ENCODE measurements at regions not wholly inside any gene's neighbourhood (a gene's known extent, or its start where the extent isn't known, plus 50 kb on each side); places are given as distances from the start of the nearest gene placed in this dataset.

DNA sequence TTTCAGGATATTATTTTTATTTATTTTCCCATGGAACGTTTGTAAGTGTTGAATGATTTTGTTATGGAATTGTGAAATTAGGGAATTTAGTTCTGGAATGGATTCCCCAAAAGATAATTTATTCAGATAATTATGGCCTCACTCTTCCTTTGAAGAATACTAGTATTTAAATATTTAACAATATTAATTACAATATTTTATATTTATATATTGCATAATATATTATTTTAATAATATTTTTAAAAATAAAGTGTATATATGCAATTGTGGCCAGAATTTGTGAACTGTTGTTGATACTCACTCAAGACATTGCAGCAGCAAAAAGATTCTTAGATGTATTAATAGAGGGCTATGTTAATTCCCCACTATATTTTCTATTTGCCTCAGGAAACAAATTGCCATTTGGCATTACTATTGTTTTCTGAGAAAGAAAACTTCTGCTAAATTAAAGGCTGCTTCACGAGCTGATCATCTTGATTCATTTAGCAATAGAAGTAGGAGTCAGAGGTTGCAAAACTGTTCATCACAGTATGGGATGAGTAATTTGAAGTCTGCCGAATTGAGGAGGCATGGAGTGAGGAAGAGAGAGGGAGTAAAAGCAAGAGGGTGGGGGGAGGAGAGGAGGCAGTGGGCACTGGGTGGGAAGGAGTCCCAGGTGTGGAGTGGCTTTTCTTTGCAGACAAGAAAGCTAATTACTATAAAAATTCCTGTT, 729.2 kb downstream of the DHX35 start (continued):
- TF ChIP-seq, protein P1, sequence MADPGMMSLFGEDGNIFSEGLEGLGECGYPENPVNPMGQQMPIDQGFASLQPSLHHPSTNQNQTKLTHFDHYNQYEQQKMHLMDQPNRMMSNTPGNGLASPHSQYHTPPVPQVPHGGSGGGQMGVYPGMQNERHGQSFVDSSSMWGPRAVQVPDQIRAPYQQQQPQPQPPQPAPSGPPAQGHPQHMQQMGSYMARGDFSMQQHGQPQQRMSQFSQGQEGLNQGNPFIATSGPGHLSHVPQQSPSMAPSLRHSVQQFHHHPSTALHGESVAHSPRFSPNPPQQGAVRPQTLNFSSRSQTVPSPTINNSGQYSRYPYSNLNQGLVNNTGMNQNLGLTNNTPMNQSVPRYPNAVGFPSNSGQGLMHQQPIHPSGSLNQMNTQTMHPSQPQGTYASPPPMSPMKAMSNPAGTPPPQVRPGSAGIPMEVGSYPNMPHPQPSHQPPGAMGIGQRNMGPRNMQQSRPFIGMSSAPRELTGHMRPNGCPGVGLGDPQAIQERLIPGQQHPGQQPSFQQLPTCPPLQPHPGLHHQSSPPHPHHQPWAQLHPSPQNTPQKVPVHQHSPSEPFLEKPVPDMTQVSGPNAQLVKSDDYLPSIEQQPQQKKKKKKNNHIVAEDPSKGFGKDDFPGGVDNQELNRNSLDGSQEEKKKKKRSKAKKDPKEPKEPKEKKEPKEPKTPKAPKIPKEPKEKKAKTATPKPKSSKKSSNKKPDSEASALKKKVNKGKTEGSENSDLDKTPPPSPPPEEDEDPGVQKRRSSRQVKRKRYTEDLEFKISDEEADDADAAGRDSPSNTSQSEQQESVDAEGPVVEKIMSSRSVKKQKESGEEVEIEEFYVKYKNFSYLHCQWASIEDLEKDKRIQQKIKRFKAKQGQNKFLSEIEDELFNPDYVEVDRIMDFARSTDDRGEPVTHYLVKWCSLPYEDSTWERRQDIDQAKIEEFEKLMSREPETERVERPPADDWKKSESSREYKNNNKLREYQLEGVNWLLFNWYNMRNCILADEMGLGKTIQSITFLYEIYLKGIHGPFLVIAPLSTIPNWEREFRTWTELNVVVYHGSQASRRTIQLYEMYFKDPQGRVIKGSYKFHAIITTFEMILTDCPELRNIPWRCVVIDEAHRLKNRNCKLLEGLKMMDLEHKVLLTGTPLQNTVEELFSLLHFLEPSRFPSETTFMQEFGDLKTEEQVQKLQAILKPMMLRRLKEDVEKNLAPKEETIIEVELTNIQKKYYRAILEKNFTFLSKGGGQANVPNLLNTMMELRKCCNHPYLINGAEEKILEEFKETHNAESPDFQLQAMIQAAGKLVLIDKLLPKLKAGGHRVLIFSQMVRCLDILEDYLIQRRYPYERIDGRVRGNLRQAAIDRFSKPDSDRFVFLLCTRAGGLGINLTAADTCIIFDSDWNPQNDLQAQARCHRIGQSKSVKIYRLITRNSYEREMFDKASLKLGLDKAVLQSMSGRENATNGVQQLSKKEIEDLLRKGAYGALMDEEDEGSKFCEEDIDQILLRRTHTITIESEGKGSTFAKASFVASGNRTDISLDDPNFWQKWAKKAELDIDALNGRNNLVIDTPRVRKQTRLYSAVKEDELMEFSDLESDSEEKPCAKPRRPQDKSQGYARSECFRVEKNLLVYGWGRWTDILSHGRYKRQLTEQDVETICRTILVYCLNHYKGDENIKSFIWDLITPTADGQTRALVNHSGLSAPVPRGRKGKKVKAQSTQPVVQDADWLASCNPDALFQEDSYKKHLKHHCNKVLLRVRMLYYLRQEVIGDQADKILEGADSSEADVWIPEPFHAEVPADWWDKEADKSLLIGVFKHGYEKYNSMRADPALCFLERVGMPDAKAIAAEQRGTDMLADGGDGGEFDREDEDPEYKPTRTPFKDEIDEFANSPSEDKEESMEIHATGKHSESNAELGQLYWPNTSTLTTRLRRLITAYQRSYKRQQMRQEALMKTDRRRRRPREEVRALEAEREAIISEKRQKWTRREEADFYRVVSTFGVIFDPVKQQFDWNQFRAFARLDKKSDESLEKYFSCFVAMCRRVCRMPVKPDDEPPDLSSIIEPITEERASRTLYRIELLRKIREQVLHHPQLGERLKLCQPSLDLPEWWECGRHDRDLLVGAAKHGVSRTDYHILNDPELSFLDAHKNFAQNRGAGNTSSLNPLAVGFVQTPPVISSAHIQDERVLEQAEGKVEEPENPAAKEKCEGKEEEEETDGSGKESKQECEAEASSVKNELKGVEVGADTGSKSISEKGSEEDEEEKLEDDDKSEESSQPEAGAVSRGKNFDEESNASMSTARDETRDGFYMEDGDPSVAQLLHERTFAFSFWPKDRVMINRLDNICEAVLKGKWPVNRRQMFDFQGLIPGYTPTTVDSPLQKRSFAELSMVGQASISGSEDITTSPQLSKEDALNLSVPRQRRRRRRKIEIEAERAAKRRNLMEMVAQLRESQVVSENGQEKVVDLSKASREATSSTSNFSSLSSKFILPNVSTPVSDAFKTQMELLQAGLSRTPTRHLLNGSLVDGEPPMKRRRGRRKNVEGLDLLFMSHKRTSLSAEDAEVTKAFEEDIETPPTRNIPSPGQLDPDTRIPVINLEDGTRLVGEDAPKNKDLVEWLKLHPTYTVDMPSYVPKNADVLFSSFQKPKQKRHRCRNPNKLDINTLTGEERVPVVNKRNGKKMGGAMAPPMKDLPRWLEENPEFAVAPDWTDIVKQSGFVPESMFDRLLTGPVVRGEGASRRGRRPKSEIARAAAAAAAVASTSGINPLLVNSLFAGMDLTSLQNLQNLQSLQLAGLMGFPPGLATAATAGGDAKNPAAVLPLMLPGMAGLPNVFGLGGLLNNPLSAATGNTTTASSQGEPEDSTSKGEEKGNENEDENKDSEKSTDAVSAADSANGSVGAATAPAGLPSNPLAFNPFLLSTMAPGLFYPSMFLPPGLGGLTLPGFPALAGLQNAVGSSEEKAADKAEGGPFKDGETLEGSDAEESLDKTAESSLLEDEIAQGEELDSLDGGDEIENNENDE (IDR thresholded peaks at IDR 0.05; ENCODE audit: insufficient replicate concordance, low read length) = no peak
- no peak for TF ChIP-seq ASH2L (IDR thresholded peaks at IDR 0.05; ENCODE audit: low read length)
- no peak for TF ChIP-seq NRF1 (IDR thresholded peaks at IDR 0.05; ENCODE audit: low read depth, low read length)
- no peak for TF ChIP-seq NANOG (IDR thresholded peaks at IDR 0.05; ENCODE audit: insufficient read depth, low read depth, low read length, poor library complexity, severe bottlenecking)
- no peak for TF ChIP-seq GTF2F1 (IDR thresholded peaks at IDR 0.05; ENCODE audit: borderline replicate concordance, low read depth, low read length)
